Calu3 (cell line): ENCODE measurements at regions not wholly inside any gene's neighbourhood (a gene's known extent, or its start where the extent isn't known, plus 50 kb on each side); places are given as distances from the start of the nearest gene placed in this dataset.

Experiments used
- BruUV-seq: library from RNA; stranded (reverse); fragments of 400-500 nt; replicated peaks from 2 replicates; lab custom pipeline; 2021; lab: Mats Ljungman, UMichigan
- CTCF ChIA-PET: fragments of 300-600 bp; sonication (Branson Sonifier 250); formaldehyde crosslinking; loops from one replicate; lab custom pipeline; 2022; ENCODE audit warnings: antibody characterized with exemption; lab: Charles Lee
- DNase-seq: peaks from one replicate; pipeline ENCODE4 v3.0.0; 2022
- H3K27ac Mint-ChIP-seq: one replicate; pipeline ENCODE4 v1.8.0; 2022; ENCODE audit warnings: mixed read lengths; ENCODE audit not compliant: unreplicated experiment
- H3K27me3 Mint-ChIP-seq: one replicate; pipeline ENCODE4 v1.8.0; 2022; ENCODE audit warnings: mixed read lengths; ENCODE audit not compliant: unreplicated experiment
- H3K36me3 Mint-ChIP-seq: one replicate; pipeline ENCODE4 v1.8.0; 2022; ENCODE audit warnings: mild to moderate bottlenecking, moderate library complexity, mixed read lengths; ENCODE audit not compliant: insufficient read depth, unreplicated experiment
- H3K4me1 Mint-ChIP-seq: one replicate; pipeline ENCODE4 v1.8.0; 2022; ENCODE audit warnings: mild to moderate bottlenecking, low read depth, mixed read lengths; ENCODE audit not compliant: unreplicated experiment
- H3K4me3 Mint-ChIP-seq: one replicate; pipeline ENCODE4 v1.8.0; 2022; ENCODE audit warnings: mild to moderate bottlenecking, low read depth, moderate library complexity, mixed read lengths; ENCODE audit not compliant: unreplicated experiment
- H3K9me3 Mint-ChIP-seq: one replicate; pipeline ENCODE4 v1.8.0; 2022; ENCODE audit warnings: low read depth, mixed read lengths; ENCODE audit not compliant: unreplicated experiment
- CTCF ChIP-seq: fragments of 200-600 bp; IDR thresholded peaks from one replicate; pipeline ENCODE4 v1.8.0; 2022; ENCODE audit warnings: antibody characterized with exemption; ENCODE audit not compliant: unreplicated experiment
- intact Hi-C: fragments of 100-400 bp; cut with micrococcal nuclease; formaldehyde crosslinking; loops from one replicate; pipeline ENCODE4 v1.10.0; 2022; ENCODE audit not compliant: unreplicated experiment

GRCh38 chr14:104262515-104263514 lies 124.4 kb downstream of the KIF26A start:
- Mint-ChIP-seq H3K9me3 (no peaks in the 10 kb centered on the region), H3K4me3 (no peak overlapping the region), H3K27ac (no peak overlapping the region), H3K27me3 (peaks cover 70% of the 10 kb centered on the region), H3K4me1 (no peaks in the 10 kb centered on the region), H3K36me3 (no peaks in the 10 kb centered on the region)
- no TSS peak for BruUV-seq
- TF ChIP-seq CTCF, result no peak
- intact Hi-C loops, result no loop called here
- no peak for DNase-seq
- CTCF ChIA-PET, result interaction anchor here (0.7 to 1.1 kb wide), 2 partner anchors 37 to 170 kb away, joined by 5 to 6 read pairs; no protein-coding TSS in a partner anchor

- intact Hi-C loops, result no loop called here
- no peak for TF ChIP-seq CTCF
- CTCF ChIA-PET, result no interaction called here
- no peaks in the 10 kb centered on the region for H3K9me3 Mint-ChIP-seq
- no peak overlapping the region for H3K4me3 Mint-ChIP-seq
- BruUV-seq, result no TSS peak
- H3K27ac Mint-ChIP-seq, result no peak overlapping the region
- peaks cover 63% of the 10 kb centered on the region for H3K27me3 Mint-ChIP-seq
- no peaks in the 10 kb centered on the region for H3K4me1 Mint-ChIP-seq
- DNase-seq, result no peak
- H3K36me3 Mint-ChIP-seq, result no peaks in the 10 kb centered on the region
Measured at GRCh38 chr14:104263675-104264358, 125.4 kb downstream of the KIF26A start.

- H3K27ac Mint-ChIP-seq, result no peak overlapping the region
- H3K9me3 Mint-ChIP-seq, result no peaks in the 10 kb centered on the region
- DNase-seq, result no peak
- intact Hi-C loops, result no loop called here
- no peaks in the 10 kb centered on the region for H3K4me1 Mint-ChIP-seq
- peaks cover 63% of the 10 kb centered on the region for H3K27me3 Mint-ChIP-seq
- no peak overlapping the region for H3K4me3 Mint-ChIP-seq
- CTCF ChIA-PET, result no interaction called here
- H3K36me3 Mint-ChIP-seq, result no peaks in the 10 kb centered on the region
- BruUV-seq, result no TSS peak
- no peak for TF ChIP-seq CTCF
Measured at GRCh38 chr14:104264495-104265265, 126.3 kb downstream of the KIF26A start.

GRCh38 chr14:104265918-104266630 lies 127.7 kb downstream of the KIF26A start:
- intact Hi-C loops, result no loop called here
- no TSS peak for BruUV-seq
- H3K4me1 Mint-ChIP-seq, result no peaks in the 10 kb centered on the region
- CTCF ChIA-PET, result no interaction called here
- H3K27ac Mint-ChIP-seq, result no peak overlapping the region
- H3K4me3 Mint-ChIP-seq, result no peak overlapping the region
- DNase-seq, result no peak
- no peaks in the 10 kb centered on the region for H3K36me3 Mint-ChIP-seq
- TF ChIP-seq CTCF, result no peak
- no peaks in the 10 kb centered on the region for H3K9me3 Mint-ChIP-seq
- peaks cover 51% of the 10 kb centered on the region for H3K27me3 Mint-ChIP-seq
